DOHH2 (cell line): ENCODE measurements at regions not wholly inside any gene's neighbourhood (a gene's known extent, or its start where the extent isn't known, plus 50 kb on each side); places are given as distances from the start of the nearest gene placed in this dataset.

Source experiments
- H3F3A ChIP-seq: fragments of 200-600 bp; sonication (generic), shearing (Covaris generic); 2 replicates; pipeline ENCODE4 v1.6.0; 2016; ENCODE audit warnings: antibody characterized with exemption, mild to moderate bottlenecking; ENCODE audit not compliant: control insufficient read depth, insufficient read depth
- H3K27ac ChIP-seq: fragments of 200-600 bp; sonication (generic); 2 replicates; pipeline ENCODE4 v1.5.1; 2014; ENCODE audit warnings: low read depth, mild to moderate bottlenecking, low read length, moderate library complexity
- H3K27me3 ChIP-seq: fragments of 200-600 bp; sonication (generic); 2 replicates; pipeline ENCODE4 v1.6.1; 2014; ENCODE audit warnings: mild to moderate bottlenecking, low read length, mixed read lengths; ENCODE audit not compliant: control insufficient read depth
- H3K36me3 ChIP-seq: fragments of 200-600 bp; sonication (generic); 2 replicates; pipeline ENCODE4 v1.6.1; 2014; ENCODE audit warnings: mild to moderate bottlenecking, low read length, moderate library complexity, mixed read lengths; ENCODE audit not compliant: control insufficient read depth
- H3K4me1 ChIP-seq: fragments of 200-600 bp; sonication (generic); 2 replicates; pipeline ENCODE4 v1.6.1; 2014; ENCODE audit warnings: mild to moderate bottlenecking, low read length, mixed read lengths; ENCODE audit not compliant: control insufficient read depth
- H3K4me2 ChIP-seq: fragments of 200-600 bp; sonication (generic); 2 replicates; pipeline ENCODE4 v1.6.0; 2014; ENCODE audit warnings: mild to moderate bottlenecking, low read length, moderate library complexity
- H3K4me3 ChIP-seq: fragments of 200-600 bp; sonication (generic); 2 replicates; pipeline ENCODE4 v1.5.1; 2014; ENCODE audit warnings: mild to moderate bottlenecking, low read length, mixed read lengths
- H3K79me2 ChIP-seq: fragments of 200-600 bp; sonication (generic); 2 replicates; pipeline ENCODE4 v1.6.1; 2014; ENCODE audit warnings: mild to moderate bottlenecking, low read length, mixed read lengths; ENCODE audit not compliant: control insufficient read depth
- H3K9me2 ChIP-seq: fragments of 200-600 bp; sonication (generic); replicated peaks from 2 replicates; pipeline ENCODE4 v1.6.1; 2014; ENCODE audit warnings: mild to moderate bottlenecking, low read length, mixed read lengths; ENCODE audit not compliant: control insufficient read depth
- H3K9me3 ChIP-seq: fragments of 200-600 bp; sonication (generic); 2 replicates; pipeline ENCODE4 v1.6.1; 2014; ENCODE audit warnings: antibody characterized with exemption, low read length, mixed read lengths; ENCODE audit not compliant: control insufficient read depth, insufficient read depth
- H4K20me1 ChIP-seq: fragments of 200-600 bp; sonication (generic); 2 replicates; pipeline ENCODE4 v1.6.0; 2014; ENCODE audit warnings: low read depth, mild to moderate bottlenecking, antibody characterized with exemption, low read length, moderate library complexity; ENCODE audit not compliant: control insufficient read depth, insufficient read depth
- CTCF ChIP-seq: fragments of 200-600 bp; sonication (generic); IDR thresholded peaks from one replicate; pipeline ENCODE4 v1.5.1; 2014; ENCODE audit warnings: antibody characterized with exemption, mild to moderate bottlenecking, low read depth, low read length; ENCODE audit not compliant: poor library complexity, severe bottlenecking
- EZH2phosphoT487 ChIP-seq: fragments of 200-600 bp; sonication (generic); IDR thresholded peaks from 2 replicates; pipeline ENCODE4 v1.6.1; 2017; ENCODE audit warnings: borderline replicate concordance, mild to moderate bottlenecking, antibody characterized with exemption, low read length, moderate library complexity, mixed read lengths

- Histone ChIP-seq H3K9me2 (no peaks in the 10 kb centered on the region), H3K27ac (no peak overlapping the region), H4K20me1 (no peaks in the 10 kb centered on the region), H3K4me1 (no peaks in the 10 kb centered on the region), H3K9me3 (no peaks in the 10 kb centered on the region), H3K4me3 (no peak overlapping the region), H3F3A (no peaks in the 10 kb centered on the region), H3K27me3 (no peaks in the 10 kb centered on the region), H3K79me2 (no peaks in the 10 kb centered on the region), H3K36me3 (no peaks in the 10 kb centered on the region), H3K4me2 (no peak overlapping the region)
- TF ChIP-seq CTCF (no peak), EZH2phosphoT487 (no peak)
Measured at GRCh38 chr10:112080231-112080630, 103.3 kb downstream of the GPAM start.

DNA sequence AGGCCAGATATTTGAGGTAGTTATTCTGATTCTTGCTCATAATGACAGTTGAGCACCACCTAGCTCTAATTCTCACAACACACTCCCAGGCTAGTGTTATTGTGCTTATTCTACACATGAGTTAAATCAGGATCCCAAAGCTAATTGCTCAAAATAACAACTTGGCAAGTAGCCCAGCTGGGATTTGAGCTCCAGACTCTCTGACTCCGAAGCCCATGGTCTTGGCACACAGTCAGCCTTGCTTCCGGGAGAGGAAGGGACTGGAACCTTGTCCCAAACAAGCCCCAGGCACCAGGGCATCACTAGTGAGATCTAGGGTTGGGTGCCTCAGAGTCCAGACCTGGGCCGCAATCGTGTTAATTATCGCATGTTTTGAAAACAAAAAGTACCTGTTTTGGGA lies 101.4 kb downstream of the GPAM start:
- Histone ChIP-seq H3K4me2 (no peak overlapping the region), H4K20me1 (no peaks in the 10 kb centered on the region), H3K27me3 (no peaks in the 10 kb centered on the region), H3K27ac (no peak overlapping the region), H3K9me2 (no peaks in the 10 kb centered on the region), H3K79me2 (no peaks in the 10 kb centered on the region), H3K9me3 (no peaks in the 10 kb centered on the region), H3F3A (no peaks in the 10 kb centered on the region), H3K36me3 (no peaks in the 10 kb centered on the region), H3K4me3 (no peak overlapping the region), H3K4me1 (no peaks in the 10 kb centered on the region)
- no peak for TF ChIP-seq CTCF
- no peak for TF ChIP-seq EZH2phosphoT487

DNA sequence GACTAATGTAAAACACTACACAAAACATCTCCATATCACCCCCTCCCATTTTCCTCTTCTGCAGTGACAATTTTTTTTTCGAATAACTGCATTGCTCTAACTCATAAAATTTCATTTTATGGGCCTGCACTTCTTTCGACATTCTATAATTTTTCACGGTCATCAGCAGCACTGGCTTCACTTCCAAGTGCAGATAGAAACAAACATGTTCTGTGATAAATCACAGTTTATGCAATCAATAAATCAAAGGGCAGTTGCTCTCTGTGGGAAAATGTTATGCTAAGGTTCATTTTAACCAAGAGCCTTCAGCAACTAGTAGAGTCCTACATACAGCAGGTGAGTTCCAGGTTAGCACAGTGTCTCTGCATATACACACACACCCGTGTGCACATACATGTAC lies 100.1 kb downstream of the GPAM start:
- Histone ChIP-seq H3K9me2 (no peaks in the 10 kb centered on the region), H3K79me2 (no peaks in the 10 kb centered on the region), H3K27ac (no peak overlapping the region), H4K20me1 (no peaks in the 10 kb centered on the region), H3K27me3 (no peaks in the 10 kb centered on the region), H3K9me3 (no peaks in the 10 kb centered on the region), H3K4me2 (no peak overlapping the region), H3K4me3 (no peak overlapping the region), H3K4me1 (no peaks in the 10 kb centered on the region), H3K36me3 (no peaks in the 10 kb centered on the region), H3F3A (no peaks in the 10 kb centered on the region)
- TF ChIP-seq EZH2phosphoT487 (no peak), CTCF (no peak)
